ENCODE measurements at regions not wholly inside any gene's neighbourhood (a gene's known extent, or its start where the extent isn't known, plus 50 kb on each side); places are given as distances from the start of the nearest gene placed in this dataset.

GRCh38 chr17:36722903-36723263 lies 121.5 kb downstream of the MRM1 start:
- DNase-seq (ENCODE audit: low read depth), result no peak

DNA sequence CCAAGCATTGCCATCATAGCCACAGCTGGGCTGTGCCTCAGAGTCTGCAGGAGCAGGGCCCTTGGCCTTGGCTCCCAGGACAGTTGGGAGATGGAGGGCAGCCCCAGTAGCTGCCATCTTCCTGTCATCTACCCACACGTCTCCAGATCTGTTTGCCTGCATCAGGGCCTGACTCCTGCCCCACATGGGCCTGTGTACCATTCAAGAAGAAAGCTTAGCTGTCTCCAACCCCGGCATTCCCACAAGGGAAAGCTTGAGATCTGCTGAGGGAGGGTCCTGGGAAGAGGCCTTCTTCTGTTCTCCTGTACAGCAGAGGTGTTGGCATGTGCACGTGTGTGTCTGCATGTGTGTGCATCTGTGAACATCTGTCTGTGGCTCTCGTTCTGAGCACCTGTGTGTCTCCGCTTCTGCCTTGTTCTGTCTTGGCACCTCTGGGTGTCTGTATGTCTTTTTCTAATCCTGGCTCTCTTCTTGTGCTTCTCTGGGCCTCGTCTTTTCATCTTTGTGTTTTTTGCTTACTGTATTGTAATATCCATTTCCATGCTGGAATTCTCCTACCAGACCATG lies 122.2 kb downstream of the MRM1 start:
- Histone ChIP-seq H3K9ac (ENCODE audit: low read length) (no peak overlapping the region), H3K4me1 (ENCODE audit: insufficient read depth, low read length) (peaks cover 4% of the 10 kb centered on the region), H3K27me3 (ENCODE audit: insufficient read depth, low read length) (peaks cover 43% of the 10 kb centered on the region), H3K79me2 (ENCODE audit: insufficient read depth, low read length) (no peaks in the 10 kb centered on the region), H4K20me1 (ENCODE audit: insufficient read depth, low read length) (no peaks in the 10 kb centered on the region), H3K4me2 (ENCODE audit: low read length) (no peak overlapping the region), H3K4me3 (ENCODE audit: insufficient read depth, low read depth, low read length) (no peak overlapping the region), H3K36me3 (ENCODE audit: insufficient read depth, low read length) (no peaks in the 10 kb centered on the region), H3K9me3 (ENCODE audit: insufficient read depth, low read depth, low read length) (no peaks in the 10 kb centered on the region), H2AFZ (ENCODE audit: low read depth, low read length) (no peak overlapping the region), H3K27ac (ENCODE audit: low read depth, low read length) (no peak overlapping the region)
- Mint-ChIP-seq H3K9me3 (ENCODE audit: unreplicated experiment) (no peaks in the 10 kb centered on the region), H3K27me3 (ENCODE audit: low read depth, unreplicated experiment) (peaks cover 37% of the 10 kb centered on the region), H3K4me1 (ENCODE audit: low read depth, unreplicated experiment) (peaks cover 8% of the 10 kb centered on the region), H3K36me3 (ENCODE audit: low read depth, unreplicated experiment) (no peaks in the 10 kb centered on the region), H3K27ac (ENCODE audit: unreplicated experiment) (no peak overlapping the region), H3K4me3 (ENCODE audit: unreplicated experiment) (no peak overlapping the region)
- FAIRE-seq (no peak), DNase-seq (ENCODE audit: low read depth) (no peak)
- no peak for TF ChIP-seq CTCF (IDR thresholded peaks at IDR 0.05; ENCODE audit: insufficient read depth, low read depth, low read length)
- TF ChIP-seq EZH2 (IDR thresholded peaks at IDR 0.05; ENCODE audit: insufficient read depth, low read length), result no peak

More at GRCh38 chr17:36722903-36723263, 121.5 kb downstream of the MRM1 start:
- Mint-ChIP-seq H3K4me1 (ENCODE audit: low read depth, unreplicated experiment) (peaks cover 3% of the 10 kb centered on the region), H3K9me3 (ENCODE audit: unreplicated experiment) (no peaks in the 10 kb centered on the region), H3K4me3 (ENCODE audit: unreplicated experiment) (no peak overlapping the region), H3K27me3 (ENCODE audit: low read depth, unreplicated experiment) (peaks cover 34% of the 10 kb centered on the region), H3K36me3 (ENCODE audit: low read depth, unreplicated experiment) (no peaks in the 10 kb centered on the region), H3K27ac (ENCODE audit: unreplicated experiment) (no peak overlapping the region)
- Histone ChIP-seq H3K27ac (ENCODE audit: low read depth, low read length) (no peak overlapping the region), H3K27me3 (ENCODE audit: insufficient read depth, low read length) (peaks cover 38% of the 10 kb centered on the region), H3K36me3 (ENCODE audit: insufficient read depth, low read length) (no peaks in the 10 kb centered on the region), H3K79me2 (ENCODE audit: insufficient read depth, low read length) (no peaks in the 10 kb centered on the region), H3K9ac (ENCODE audit: low read length) (no peak overlapping the region), H3K4me2 (ENCODE audit: low read length) (peak overlapping the region; percentile 88), H3K4me3 (ENCODE audit: insufficient read depth, low read depth, low read length) (no peak overlapping the region), H2AFZ (ENCODE audit: low read depth, low read length) (peak overlapping the region; percentile 82), H3K4me1 (ENCODE audit: insufficient read depth, low read length) (peaks cover 4% of the 10 kb centered on the region), H4K20me1 (ENCODE audit: insufficient read depth, low read length) (no peaks in the 10 kb centered on the region), H3K9me3 (ENCODE audit: insufficient read depth, low read depth, low read length) (no peaks in the 10 kb centered on the region)
- FAIRE-seq, result no peak
- TF ChIP-seq CTCF (IDR thresholded peaks at IDR 0.05; ENCODE audit: insufficient read depth, low read depth, low read length), result no peak
- TF ChIP-seq EZH2 (IDR thresholded peaks at IDR 0.05; ENCODE audit: insufficient read depth, low read length), result no peak

DNA sequence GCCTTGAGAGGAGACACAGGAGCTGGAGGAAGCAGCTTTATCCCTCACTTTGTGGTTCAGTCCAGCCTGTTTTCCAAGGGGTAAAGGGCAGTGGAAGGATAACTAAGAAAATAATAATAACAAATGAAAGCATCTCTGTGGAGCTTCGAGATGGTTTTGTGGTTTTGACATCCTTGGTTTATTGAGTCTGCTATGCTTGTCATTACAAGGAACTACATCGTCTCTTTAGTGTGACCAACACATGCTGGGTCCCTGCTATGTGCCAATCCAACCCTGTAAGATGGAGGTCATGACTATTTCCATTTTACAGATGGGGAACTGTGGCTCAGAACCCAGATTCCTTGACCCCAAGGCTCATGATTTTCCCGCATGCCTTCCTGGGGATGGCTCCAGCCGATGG lies 124.8 kb downstream of the MRM1 start:
- Histone ChIP-seq H3K9me3 (ENCODE audit: insufficient read depth, low read depth, low read length) (no peaks in the 10 kb centered on the region), H3K27ac (ENCODE audit: low read depth, low read length) (no peak overlapping the region), H3K4me3 (ENCODE audit: insufficient read depth, low read depth, low read length) (no peak overlapping the region), H2AFZ (ENCODE audit: low read depth, low read length) (no peak overlapping the region), H3K4me2 (ENCODE audit: low read length) (no peak overlapping the region), H3K4me1 (ENCODE audit: insufficient read depth, low read length) (peaks cover 4% of the 10 kb centered on the region), H3K79me2 (ENCODE audit: insufficient read depth, low read length) (no peaks in the 10 kb centered on the region), H3K27me3 (ENCODE audit: insufficient read depth, low read length) (peaks cover 62% of the 10 kb centered on the region), H3K36me3 (ENCODE audit: insufficient read depth, low read length) (no peaks in the 10 kb centered on the region), H4K20me1 (ENCODE audit: insufficient read depth, low read length) (no peaks in the 10 kb centered on the region), H3K9ac (ENCODE audit: low read length) (no peak overlapping the region)
- DNase-seq (ENCODE audit: low read depth) (no peak), FAIRE-seq (no peak)
- Mint-ChIP-seq H3K4me1 (ENCODE audit: low read depth, unreplicated experiment) (peaks cover 8% of the 10 kb centered on the region), H3K27me3 (ENCODE audit: low read depth, unreplicated experiment) (peaks cover 51% of the 10 kb centered on the region), H3K36me3 (ENCODE audit: low read depth, unreplicated experiment) (no peaks in the 10 kb centered on the region), H3K4me3 (ENCODE audit: unreplicated experiment) (no peak overlapping the region), H3K27ac (ENCODE audit: unreplicated experiment) (no peak overlapping the region), H3K9me3 (ENCODE audit: unreplicated experiment) (peaks cover 2% of the 10 kb centered on the region)
- no peak for TF ChIP-seq EZH2 (IDR thresholded peaks at IDR 0.05; ENCODE audit: insufficient read depth, low read length)
- no peak for TF ChIP-seq CTCF (IDR thresholded peaks at IDR 0.05; ENCODE audit: insufficient read depth, low read depth, low read length)
